ENCODE measurements at regions not wholly inside any gene's neighbourhood (a gene's known extent, or its start where the extent isn't known, plus 50 kb on each side); places are given as distances from the start of the nearest gene placed in this dataset.

DNA sequence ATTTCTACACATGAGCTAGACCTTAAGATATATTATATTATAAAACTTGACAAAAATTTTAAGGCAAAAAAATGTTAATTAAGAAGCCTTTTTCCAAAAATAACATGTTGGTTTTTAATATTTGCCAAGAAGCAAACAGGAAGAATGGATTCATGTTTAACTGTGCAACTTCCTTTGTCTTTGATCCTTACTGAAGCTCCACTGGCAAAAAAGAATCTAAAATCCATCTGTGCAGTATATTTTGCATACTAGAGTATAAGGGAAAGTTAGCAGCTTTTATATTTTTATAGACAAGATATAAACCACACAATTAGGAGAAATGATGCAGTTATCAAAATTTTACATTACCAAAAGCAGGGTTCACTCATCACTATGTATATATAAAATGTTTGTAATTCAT is 76.9 kb upstream of the RGS18 start:
- in situ Hi-C loops (cut with MboI; ENCODE audit: low sequenced_read_pairs): no loop called here
- Histone ChIP-seq H2BK20ac (ENCODE audit: low read depth, low read length) (no peak overlapping the region), H3K4me3 (ENCODE audit: insufficient read depth, low read depth, low read length) (no peak overlapping the region), H2AK9ac (replicated peaks; ENCODE audit: low read depth, low read length, poor library complexity) (no peak overlapping the region), H3K27ac (ENCODE audit: insufficient read depth, low read length) (no peak overlapping the region), H4K8ac (ENCODE audit: low read depth in 2 of 2, low read length in 2 of 2) (no peak overlapping the region), H3K9ac (ENCODE audit: low read depth, low read length) (no peak overlapping the region), H3K79me1 (ENCODE audit: low read depth in 1 of 2, low read length in 2 of 2) (no peaks in the 10 kb centered on the region), H2BK5ac (ENCODE audit: low read depth, low read length, poor library complexity, severe bottlenecking) (no peak overlapping the region), H3K18ac (ENCODE audit: low read depth, low read length) (no peak overlapping the region), H3K4ac (ENCODE audit: low read depth, low read length) (no peak overlapping the region), H2BK15ac (ENCODE audit: low read depth, low read length) (no peak overlapping the region), H2BK120ac (ENCODE audit: low read depth, low read length) (no peak overlapping the region), H4K5ac (ENCODE audit: low read depth, low read length) (no peak overlapping the region), H3K27me3 (ENCODE audit: control insufficient read depth, insufficient read depth, low read length) (no peaks in the 10 kb centered on the region), H3K4me2 (ENCODE audit: low read depth, low read length) (no peak overlapping the region), H3K36me3 (ENCODE audit: control insufficient read depth, insufficient read depth, low read length) (no peaks in the 10 kb centered on the region), H3K9me3 (ENCODE audit: control insufficient read depth, insufficient read depth, low read length) (no peaks in the 10 kb centered on the region), H3K23ac (ENCODE audit: low read depth, low read length) (no peak overlapping the region), H4K20me1 (ENCODE audit: insufficient read depth, low read length) (no peaks in the 10 kb centered on the region), H2AK5ac (ENCODE audit: low read depth, low read length) (no peak overlapping the region), H2AFZ (replicated peaks; ENCODE audit: low read length, poor library complexity) (no peak overlapping the region), H4K91ac (ENCODE audit: insufficient read depth, low read depth, low read length) (no peak overlapping the region), H3K9me1 (ENCODE audit: insufficient read depth, low read length) (no peaks in the 10 kb centered on the region), H3K4me1 (ENCODE audit: control insufficient read depth, insufficient read depth, low read length) (no peaks in the 10 kb centered on the region), H3K56ac (ENCODE audit: extremely low read depth, insufficient read depth, low read length) (no peak overlapping the region), H3K14ac (replicated peaks; ENCODE audit: low read depth, low read length) (no peak overlapping the region)
- BruUV-seq (replicated peaks): no TSS peak
- DNase-seq (no peak), ATAC-seq (ENCODE audit: low read depth) (no peak)
- POLR2A ChIA-PET (ENCODE audit: unreplicated experiment): no interaction called here
- dilution Hi-C loops (cut with HindIII; ENCODE audit: low sequenced_read_pairs, unreplicated experiment): no loop called here
- TF ChIP-seq CHD1 (IDR thresholded peaks at IDR 0.05; ENCODE audit: low read depth, low read length) (no peak), SMC3 (IDR thresholded peaks at IDR 0.05; ENCODE audit: low read depth, low read length) (no peak), RAD21 (IDR thresholded peaks at IDR 0.05; ENCODE audit: low read length) (no peak), MAZ (IDR thresholded peaks at IDR 0.05; ENCODE audit: borderline replicate concordance, low read depth, low read length) (no peak), MAFK (IDR thresholded peaks at IDR 0.05; ENCODE audit: low read depth, low read length) (no peak), RCOR1 (IDR thresholded peaks at IDR 0.05; ENCODE audit: insufficient replicate concordance, low read length) (no peak), MXI1 (IDR thresholded peaks at IDR 0.05; ENCODE audit: borderline replicate concordance, low read depth, low read length) (no peak)
- TF ChIP-seq, protein P1, sequence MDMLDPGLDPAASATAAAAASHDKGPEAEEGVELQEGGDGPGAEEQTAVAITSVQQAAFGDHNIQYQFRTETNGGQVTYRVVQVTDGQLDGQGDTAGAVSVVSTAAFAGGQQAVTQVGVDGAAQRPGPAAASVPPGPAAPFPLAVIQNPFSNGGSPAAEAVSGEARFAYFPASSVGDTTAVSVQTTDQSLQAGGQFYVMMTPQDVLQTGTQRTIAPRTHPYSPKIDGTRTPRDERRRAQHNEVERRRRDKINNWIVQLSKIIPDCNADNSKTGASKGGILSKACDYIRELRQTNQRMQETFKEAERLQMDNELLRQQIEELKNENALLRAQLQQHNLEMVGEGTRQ (IDR thresholded peaks at IDR 0.05; ENCODE audit: low read depth, low read length): no peak
- CTCF ChIA-PET: interaction anchor here (1.1 kb wide), 1 partner anchor 12 kb away, joined by 5 read pairs; no protein-coding TSS in a partner anchor
- intact Hi-C loops (cut with micrococcal nuclease): no loop called here

Measured in IMR-90 (cell line).